Neuronal stem cell (in vitro differentiated cells): ENCODE measurements at regions not wholly inside any gene's neighbourhood (a gene's known extent, or its start where the extent isn't known, plus 50 kb on each side); places are given as distances from the start of the nearest gene placed in this dataset.

Experiments used
- DNase-seq: peaks from one replicate; pipeline ENCODE4 v3.0.0-alpha.2; 2013; ENCODE audit warnings: low spot score
- H2AFZ ChIP-seq: one replicate; pipeline ENCODE4 v1.6.1; 2013; ENCODE audit warnings: mild to moderate bottlenecking, low read length, inconsistent platforms
- H2AK5ac ChIP-seq: 2 replicates; pipeline ENCODE4 v1.6.1; 2013; ENCODE audit warnings: low read depth, mild to moderate bottlenecking, inconsistent platforms, low read length, moderate library complexity, mixed read lengths
- H2BK120ac ChIP-seq: 2 replicates; pipeline ENCODE4 v1.6.1; 2013; ENCODE audit warnings: low read depth, mild to moderate bottlenecking, inconsistent platforms, low read length, moderate library complexity, mixed read lengths
- H2BK12ac ChIP-seq: one replicate; pipeline ENCODE4 v1.6.1; 2013; ENCODE audit warnings: low read length, inconsistent platforms
- H2BK15ac ChIP-seq: 2 replicates; pipeline ENCODE4 v1.6.1; 2013; ENCODE audit warnings: mild to moderate bottlenecking, low read length, inconsistent platforms, mixed read lengths
- H2BK5ac ChIP-seq: one replicate; pipeline ENCODE4 v1.6.1; 2013; ENCODE audit warnings: inconsistent platforms, mild to moderate bottlenecking, low read length, moderate library complexity
- H3K14ac ChIP-seq: one replicate; pipeline ENCODE4 v1.6.1; 2013; ENCODE audit warnings: low read length, inconsistent platforms
- H3K18ac ChIP-seq: 2 replicates; pipeline ENCODE4 v1.6.1; 2013; ENCODE audit warnings: low read length, inconsistent platforms
- H3K23ac ChIP-seq: 2 replicates; pipeline ENCODE4 v1.6.1; 2013; ENCODE audit warnings: low read depth, mild to moderate bottlenecking, mixed read lengths, low read length, inconsistent platforms; ENCODE audit not compliant: poor library complexity
- H3K27ac ChIP-seq: replicated peaks from 3 replicates; pipeline ENCODE4 v1.5.1; 2013; ENCODE audit warnings: low read length, inconsistent platforms
- H3K27me3 ChIP-seq, 3 experiments: 2 replicates each; pipeline ENCODE4 v1.6.1; 2013; ENCODE audit warnings: low read length in 3 of 3, mild to moderate bottlenecking in 2 of 3, inconsistent platforms in 1 of 3, low read depth in 1 of 3, mixed read lengths in 1 of 3, moderate library complexity in 1 of 3; ENCODE audit not compliant: control insufficient read depth in 3 of 3, insufficient read depth in 3 of 3
- H3K36me3 ChIP-seq, 2 donors: replicated peaks in 1 of 2; 2 replicates each; pipeline ENCODE4 v1.6.1; 2013; ENCODE audit warnings: low read length in 2 of 2; ENCODE audit not compliant: control insufficient read depth in 2 of 2, insufficient read depth in 2 of 2
- H3K4ac ChIP-seq: 2 replicates; pipeline ENCODE4 v1.6.1; 2013; ENCODE audit warnings: inconsistent platforms, mild to moderate bottlenecking, low read length, moderate library complexity
- H3K4me1 ChIP-seq, 2 donors: 1 replicate in 1 of 2; 2 replicates in 1 of 2; pipeline ENCODE4 v1.6.1; 2013; ENCODE audit warnings: low read length in 2 of 2, low read depth in 1 of 2; ENCODE audit not compliant: control insufficient read depth in 2 of 2, insufficient read depth in 1 of 2
- H3K4me2 ChIP-seq: one replicate; pipeline ENCODE4 v1.6.1; 2013; ENCODE audit warnings: mild to moderate bottlenecking, low read length, inconsistent platforms; ENCODE audit not compliant: insufficient read depth, poor library complexity, severe bottlenecking
- H3K4me3 ChIP-seq, 2 donors: 2 replicates each; pipeline ENCODE4 v1.5.1; 2013; ENCODE audit warnings: low read length in 2 of 2, mild to moderate bottlenecking in 2 of 2, inconsistent platforms in 1 of 2, moderate library complexity in 1 of 2
- H3K79me1 ChIP-seq: one replicate; pipeline ENCODE4 v1.6.1; 2013; ENCODE audit warnings: low read depth, mild to moderate bottlenecking, inconsistent platforms, low read length, moderate library complexity
- H3K9ac ChIP-seq: one replicate; pipeline ENCODE4 v1.6.1; 2013; ENCODE audit warnings: mild to moderate bottlenecking, low read depth, low read length, inconsistent platforms; ENCODE audit not compliant: poor library complexity
- H3K9me3 ChIP-seq, 2 donors: replicated peaks in 1 of 2; 2 replicates each; pipeline versions ENCODE3 to v1.6.1; 2013; ENCODE audit warnings: low read length in 2 of 2, mild to moderate bottlenecking in 2 of 2, inconsistent platforms in 1 of 2, low read depth in 1 of 2, mixed read lengths in 1 of 2, moderate library complexity in 1 of 2; ENCODE audit not compliant: control insufficient read depth in 2 of 2, insufficient read depth in 1 of 2
- H4K8ac ChIP-seq: one replicate; pipeline ENCODE4 v1.6.1; 2013; ENCODE audit warnings: low read depth, mild to moderate bottlenecking, inconsistent platforms, low read length, moderate library complexity
- H4K91ac ChIP-seq: one replicate; pipeline ENCODE4 v1.6.1; 2013; ENCODE audit warnings: low read length, low read depth, mild to moderate bottlenecking, inconsistent platforms; ENCODE audit not compliant: poor library complexity
- WGBS, 2 donors: extraction: QIAGEN DNeasy Blood & Tissue Kit; methylation state at CpG; one replicate each; pipeline ENCODE4 v1.1.7; 2013; ENCODE audit warnings: missing lambda C conversion rate in 2 of 2, mixed read lengths in 1 of 2; ENCODE audit not compliant: insufficient read length in 2 of 2, insufficient replicate concordance in 1 of 2; ENCODE audit errors: extremely low coverage in 2 of 2; 5-methylcytosine and 5-hydroxymethylcytosine counted together

GRCh38 chr15:101545548-101546505, 56.3 kb upstream of the PCSK6 start:
- H2AFZ ChIP-seq = no peak overlapping the region
- H3K4me1 ChIP-seq = no peaks in the 10 kb centered on the region
- no peak overlapping the region for H2BK120ac ChIP-seq
- no peak overlapping the region for H2BK15ac ChIP-seq
- no peak overlapping the region for H3K23ac ChIP-seq
- H2BK12ac ChIP-seq = no peak overlapping the region
- no CpG with 5 or more reads among the region's 12 CpGs for WGBS, 2 donors
- peak overlapping the region; percentile 36 for H2AK5ac ChIP-seq
- peaks cover 0 to 22% (median 0%) of the 10 kb centered on the region in 3 experiments for H3K27me3 ChIP-seq
- H3K4ac ChIP-seq = no peak overlapping the region
- no peak overlapping the region for H3K4me2 ChIP-seq
- H3K14ac ChIP-seq = no peak overlapping the region
- H3K79me1 ChIP-seq = no peaks in the 10 kb centered on the region
- H3K27ac ChIP-seq = no peak overlapping the region
- DNase-seq = no peak
- H3K9me3 ChIP-seq = no peaks in the 10 kb centered on the region
- H3K18ac ChIP-seq = no peak overlapping the region
- H2BK5ac ChIP-seq = no peak overlapping the region
- H3K36me3 ChIP-seq = no peaks in the 10 kb centered on the region
- no peak overlapping the region for H4K8ac ChIP-seq
- no peak overlapping the region for H4K91ac ChIP-seq
- no peak overlapping the region for H3K4me3 ChIP-seq
- no peak overlapping the region for H3K9ac ChIP-seq

GRCh38 chr15:101544613-101544945, 55.1 kb upstream of the PCSK6 start:
- WGBS, 2 donors = no CpG with 5 or more reads among the region's 2 CpGs
- Histone ChIP-seq H2BK12ac (no peak overlapping the region), H3K79me1 (no peaks in the 10 kb centered on the region), H3K4me1 (no peaks in the 10 kb centered on the region), H4K91ac (no peak overlapping the region), H2AFZ (no peak overlapping the region), H3K27ac (no peak overlapping the region), H3K27me3 (peaks cover 0 to 13% (median 0%) of the 10 kb centered on the region in 3 experiments), H3K23ac (no peak overlapping the region), H3K36me3 (no peaks in the 10 kb centered on the region), H2BK5ac (no peak overlapping the region), H3K9ac (no peak overlapping the region), H3K18ac (no peak overlapping the region), H3K4ac (no peak overlapping the region), H2AK5ac (no peak overlapping the region), H4K8ac (no peak overlapping the region), H3K4me2 (no peak overlapping the region), H3K4me3 (no peak overlapping the region), H3K14ac (no peak overlapping the region), H3K9me3 (no peaks in the 10 kb centered on the region), H2BK120ac (no peak overlapping the region), H2BK15ac (no peak overlapping the region)
- no peak for DNase-seq

GRCh38 chr15:101543926-101544612, 54.6 kb upstream of the PCSK6 start:
- Histone ChIP-seq H3K4me3 (no peak overlapping the region), H3K4me2 (no peak overlapping the region), H2AFZ (peak overlapping the region; percentile 40), H4K8ac (no peak overlapping the region), H3K27me3 (peaks cover 0 to 10% (median 0%) of the 10 kb centered on the region in 3 experiments), H3K79me1 (no peaks in the 10 kb centered on the region), H3K9me3 (no peaks in the 10 kb centered on the region), H3K36me3 (no peaks in the 10 kb centered on the region), H3K4me1 (no peaks in the 10 kb centered on the region), H3K23ac (no peak overlapping the region), H2AK5ac (no peak overlapping the region), H2BK15ac (no peak overlapping the region), H4K91ac (no peak overlapping the region), H3K4ac (no peak overlapping the region), H2BK120ac (peak overlapping the region; percentile 16), H2BK5ac (no peak overlapping the region), H3K18ac (no peak overlapping the region), H3K9ac (no peak overlapping the region), H3K27ac (no peak overlapping the region), H2BK12ac (no peak overlapping the region), H3K14ac (no peak overlapping the region)
- no CpG with 5 or more reads among the region's 22 CpGs for WGBS, 2 donors
- DNase-seq = no peak

GRCh38 chr15:101543431-101543830, 53.9 kb upstream of the PCSK6 start:
- no peak overlapping the region for H3K4ac ChIP-seq
- H3K4me2 ChIP-seq = no peak overlapping the region
- no peak overlapping the region for H2BK5ac ChIP-seq
- no peak overlapping the region for H2BK12ac ChIP-seq
- no peak overlapping the region for H3K27ac ChIP-seq
- H4K91ac ChIP-seq = no peak overlapping the region
- no peak overlapping the region for H4K8ac ChIP-seq
- no peak overlapping the region for H2BK120ac ChIP-seq
- WGBS, 2 donors = no CpG with 5 or more reads among the region's 12 CpGs
- DNase-seq = no peak
- H3K27me3 ChIP-seq = peaks cover 0 to 10% (median 0%) of the 10 kb centered on the region in 3 experiments
- no peak overlapping the region for H2BK15ac ChIP-seq
- no peak overlapping the region for H3K9ac ChIP-seq
- no peaks in the 10 kb centered on the region for H3K79me1 ChIP-seq
- no peak overlapping the region for H3K23ac ChIP-seq
- H2AFZ ChIP-seq = no peak overlapping the region
- H2AK5ac ChIP-seq = no peak overlapping the region
- no peaks in the 10 kb centered on the region for H3K4me1 ChIP-seq
- no peak overlapping the region for H3K4me3 ChIP-seq
- no peaks in the 10 kb centered on the region for H3K9me3 ChIP-seq
- H3K14ac ChIP-seq = no peak overlapping the region
- no peak overlapping the region for H3K18ac ChIP-seq
- no peaks in the 10 kb centered on the region for H3K36me3 ChIP-seq
